ENCODE measurements at regions not wholly inside any gene's neighbourhood (a gene's known extent, or its start where the extent isn't known, plus 50 kb on each side); places are given as distances from the start of the nearest gene placed in this dataset.

DNA sequence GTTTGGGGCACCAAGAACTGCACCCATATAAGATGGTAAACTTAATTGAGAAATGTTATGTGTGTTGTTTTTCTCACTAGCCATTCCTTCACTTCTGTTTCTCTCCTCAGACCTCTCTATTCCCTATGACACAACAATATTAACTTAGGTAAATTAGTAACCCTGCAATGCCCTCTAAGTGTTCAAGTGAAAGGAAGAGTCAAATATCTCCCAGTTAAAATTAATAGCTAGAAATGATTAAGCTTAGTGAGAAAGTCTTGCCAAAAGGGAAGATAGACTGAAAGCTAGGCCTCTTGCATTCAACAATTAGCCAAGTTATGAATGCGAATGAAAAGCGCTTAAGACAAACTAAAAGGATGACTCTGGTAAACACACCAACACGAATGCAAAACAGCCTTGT, 132.9 kb upstream of the KLF8 start:
- TF ChIP-seq, protein P1, sequence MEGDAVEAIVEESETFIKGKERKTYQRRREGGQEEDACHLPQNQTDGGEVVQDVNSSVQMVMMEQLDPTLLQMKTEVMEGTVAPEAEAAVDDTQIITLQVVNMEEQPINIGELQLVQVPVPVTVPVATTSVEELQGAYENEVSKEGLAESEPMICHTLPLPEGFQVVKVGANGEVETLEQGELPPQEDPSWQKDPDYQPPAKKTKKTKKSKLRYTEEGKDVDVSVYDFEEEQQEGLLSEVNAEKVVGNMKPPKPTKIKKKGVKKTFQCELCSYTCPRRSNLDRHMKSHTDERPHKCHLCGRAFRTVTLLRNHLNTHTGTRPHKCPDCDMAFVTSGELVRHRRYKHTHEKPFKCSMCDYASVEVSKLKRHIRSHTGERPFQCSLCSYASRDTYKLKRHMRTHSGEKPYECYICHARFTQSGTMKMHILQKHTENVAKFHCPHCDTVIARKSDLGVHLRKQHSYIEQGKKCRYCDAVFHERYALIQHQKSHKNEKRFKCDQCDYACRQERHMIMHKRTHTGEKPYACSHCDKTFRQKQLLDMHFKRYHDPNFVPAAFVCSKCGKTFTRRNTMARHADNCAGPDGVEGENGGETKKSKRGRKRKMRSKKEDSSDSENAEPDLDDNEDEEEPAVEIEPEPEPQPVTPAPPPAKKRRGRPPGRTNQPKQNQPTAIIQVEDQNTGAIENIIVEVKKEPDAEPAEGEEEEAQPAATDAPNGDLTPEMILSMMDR (IDR thresholded peaks at IDR 0.05), result no peak
- TF ChIP-seq POLR2A (IDR thresholded peaks at IDR 0.05), result no peak

All from right lobe of liver (tissue), 4 donors.